Hematopoietic multipotent progenitor cell treated with erythropoietin and hydrocortisone succinate and interleukin-3 and kit ligand, for 6 days (in vitro differentiated cells): ENCODE measurements at regions not wholly inside any gene's neighbourhood (a gene's known extent, or its start where the extent isn't known, plus 50 kb on each side); places are given as distances from the start of the nearest gene placed in this dataset.
A peak's percentile ranks its signal among the peaks of the same experiment; 100 is the strongest.

Source experiments
- DNase-seq: peaks from one replicate; pipeline ENCODE4 v3.0.0-alpha.2; 2015

- DNase-seq = peak; percentile 65
These were observed 61.1 kb upstream of the CD44 start for GRCh38 chr11:35077709-35078469.

GRCh38 chr11:35078470-35078735 lies 60.6 kb upstream of the CD44 start:
- no peak for DNase-seq

GRCh38 chr11:35079611-35080010 lies 59.4 kb upstream of the CD44 start:
- no peak for DNase-seq

GRCh38 chr11:35082321-35083180 lies 56.4 kb upstream of the CD44 start:
- DNase-seq = peak; percentile 95

GRCh38 chr11:35083181-35083430 lies 55.9 kb upstream of the CD44 start:
- DNase-seq = no peak

GRCh38 chr11:35083431-35084238 lies 55.3 kb upstream of the CD44 start:
- DNase-seq = peak; percentile 59

GRCh38 chr11:35084817-35085440 lies 54.0 kb upstream of the CD44 start:
- DNase-seq = no peak

GRCh38 chr11:35085531-35086165 lies 53.3 kb upstream of the CD44 start:
- no peak for DNase-seq

GRCh38 chr11:35087648-35088047 lies 51.3 kb upstream of the CD44 start:
- DNase-seq = no peak

GRCh38 chr11:35088226-35088625 lies 50.7 kb upstream of the CD44 start:
- no peak for DNase-seq

GRCh38 chr11:35088676-35089075 lies 50.3 kb upstream of the CD44 start:
- DNase-seq = no peak
